ENCODE measurements at regions not wholly inside any gene's neighbourhood (a gene's known extent, or its start where the extent isn't known, plus 50 kb on each side); places are given as distances from the start of the nearest gene placed in this dataset.

DNA sequence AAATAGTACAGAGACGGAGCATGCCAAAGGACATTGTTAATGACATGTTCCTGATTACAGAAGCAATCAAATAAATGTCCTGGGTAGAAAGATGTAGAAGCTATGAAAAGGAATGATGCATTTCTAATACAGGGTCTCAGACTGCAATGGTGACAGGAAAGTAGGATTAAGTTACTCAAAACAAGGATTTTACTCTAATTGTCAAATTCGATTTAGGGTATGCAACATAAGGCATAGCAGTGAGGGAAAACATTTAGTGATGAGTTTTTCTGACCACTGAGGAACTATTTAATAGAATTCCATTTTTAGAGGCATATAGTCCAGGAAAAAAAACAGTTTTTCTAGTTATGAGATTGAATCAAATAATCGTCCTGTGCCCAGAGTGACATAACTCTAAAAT lies 715.1 kb upstream of the ACO1 start:
- no peak overlapping the region for H3K56ac ChIP-seq (ENCODE audit: insufficient read length, low read depth, low read length)
- no peaks in the 10 kb centered on the region for H3K9me3 ChIP-seq (ENCODE audit: control insufficient read depth, low read depth, low read length)
- H2BK120ac ChIP-seq (ENCODE audit: low read depth, low read length, poor library complexity, severe bottlenecking) = no peak overlapping the region
- H4K5ac ChIP-seq (ENCODE audit: insufficient read length, low read depth, low read length) = no peak overlapping the region
- no peak overlapping the region for H3K9ac ChIP-seq (ENCODE audit: extremely low read depth, insufficient read length, low read length)
- no peak overlapping the region for H4K8ac ChIP-seq (replicated peaks; ENCODE audit: insufficient read length, low read depth, low read length)
- no peak overlapping the region for H2BK15ac ChIP-seq (ENCODE audit: low read depth, low read length)
- no peaks in the 10 kb centered on the region for H3K36me3 Mint-ChIP-seq (ENCODE audit: insufficient read depth in 1 of 3, low read depth in 3 of 3)
- H3K27me3 Mint-ChIP-seq (ENCODE audit: low read depth) = no peaks in the 10 kb centered on the region
- no peaks in the 10 kb centered on the region for H3K23me2 ChIP-seq (ENCODE audit: insufficient read length, low read depth, low read length, poor library complexity, severe bottlenecking)
- H3K79me1 ChIP-seq (ENCODE audit: insufficient read depth, low read depth, low read length, poor library complexity, severe bottlenecking) = no peaks in the 10 kb centered on the region
- no peak overlapping the region for H2BK12ac ChIP-seq (ENCODE audit: insufficient read length, low read depth, low read length)
- no peak overlapping the region for H3K4me3 Mint-ChIP-seq
- no CpG with 5 or more reads among the region's 3 CpGs for WGBS (ENCODE audit: extremely low coverage, insufficient read length, low lambda C conversion rate)
- H3K4me1 Mint-ChIP-seq = no peaks in the 10 kb centered on the region
- no peak overlapping the region for H2BK20ac ChIP-seq (ENCODE audit: low read depth, low read length, poor library complexity, severe bottlenecking)
- TF ChIP-seq CTCF (conservative IDR thresholded peaks at IDR 0.05) = no peak
- no peak overlapping the region for H3T11ph ChIP-seq (ENCODE audit: low read length)
- no peaks in the 10 kb centered on the region for H3K27me3 ChIP-seq (ENCODE audit: insufficient read depth, low read length)
- no peak overlapping the region for H3K18ac ChIP-seq (ENCODE audit: insufficient read length, low read depth, low read length)
- H3K14ac ChIP-seq (ENCODE audit: insufficient read depth, low read length) = no peak overlapping the region
- H3K9me3 Mint-ChIP-seq = no peaks in the 10 kb centered on the region
- no peak for DNase-seq
- no peak overlapping the region for H3K27ac Mint-ChIP-seq
- H3K4me1 ChIP-seq (ENCODE audit: insufficient read depth, low read length) = no peaks in the 10 kb centered on the region
- no peak overlapping the region for H3K27ac ChIP-seq (ENCODE audit: insufficient read length, low read depth, low read length)
- H3K23ac ChIP-seq (ENCODE audit: insufficient read length, low read depth, low read length) = no peak overlapping the region
- H3K4me2 ChIP-seq (ENCODE audit: insufficient read depth, insufficient read length, low read length) = no peak overlapping the region
- no peak overlapping the region for H2BK5ac ChIP-seq (ENCODE audit: insufficient read length, low read length)
- no peaks in the 10 kb centered on the region for H3K79me2 ChIP-seq (ENCODE audit: insufficient read depth, low read length)
- no peak overlapping the region for H3K4ac ChIP-seq (ENCODE audit: low read depth, low read length)
- H2AK5ac ChIP-seq (ENCODE audit: insufficient read length, low read length) = no peak overlapping the region
- no peak overlapping the region for H2AFZ ChIP-seq (ENCODE audit: low read length)
- H4K20me1 ChIP-seq (ENCODE audit: control insufficient read depth, insufficient read depth, insufficient read length) = no peaks in the 10 kb centered on the region
- H4K91ac ChIP-seq (ENCODE audit: insufficient read length, low read depth, low read length) = no peak overlapping the region

All from H9 (cell line).